Dermis microvascular lymphatic vessel endothelial cell (primary cell): ENCODE measurements at regions not wholly inside any gene's neighbourhood (a gene's known extent, or its start where the extent isn't known, plus 50 kb on each side); places are given as distances from the start of the nearest gene placed in this dataset.
"Not testable (repeated sequence)": the region's sequence is repeated elsewhere in the genome, so short reads cannot be mapped to it uniquely, and the experiment has no call there.

Source experiments
- DNase-seq, 2 donors: peaks; one replicate each; pipeline versions ENCODE4 v3.0.0 to v3.0.0-alpha.2; 2010; ENCODE audit warnings: low read depth in 2 of 2

DNA sequence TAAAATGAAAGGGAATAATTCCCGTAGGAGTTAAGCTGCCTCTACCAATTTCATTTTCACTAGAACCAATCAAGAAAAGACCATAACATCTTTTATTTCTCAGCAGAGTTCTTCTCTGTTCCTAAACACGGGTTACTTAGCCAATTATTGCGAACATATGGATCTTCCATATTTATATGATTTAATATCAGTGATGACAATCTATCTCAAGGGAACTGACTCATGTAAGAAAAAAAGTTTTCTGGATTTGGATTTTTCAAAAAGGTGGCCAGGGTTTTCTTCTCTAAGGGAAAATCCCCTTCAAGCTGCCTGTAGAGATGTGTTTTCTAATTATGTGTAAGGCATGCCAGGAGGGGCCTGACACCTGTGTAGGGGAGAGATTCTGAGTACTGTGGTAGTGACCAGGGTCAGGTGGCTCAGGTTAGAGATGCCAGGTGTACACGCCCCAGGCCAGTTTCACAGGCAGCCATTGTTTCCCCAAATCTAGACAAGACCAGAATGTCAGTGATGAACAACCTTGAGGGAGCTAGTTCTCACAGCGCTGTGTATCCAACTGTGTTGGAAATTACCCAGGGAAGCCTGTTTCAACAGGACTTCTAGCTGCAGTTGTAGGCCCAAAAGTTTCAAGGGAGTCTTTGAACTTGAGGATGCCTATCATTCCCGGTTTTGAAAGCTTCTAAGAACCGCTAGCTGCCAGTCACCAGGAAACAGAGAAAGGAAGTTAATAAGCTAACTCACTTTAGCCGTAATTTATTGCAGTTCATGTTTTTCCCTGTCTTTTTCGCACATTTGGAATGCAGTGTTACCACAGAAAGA lies 572.5 kb upstream of the RGMB start:
- no peak for DNase-seq

DNA sequence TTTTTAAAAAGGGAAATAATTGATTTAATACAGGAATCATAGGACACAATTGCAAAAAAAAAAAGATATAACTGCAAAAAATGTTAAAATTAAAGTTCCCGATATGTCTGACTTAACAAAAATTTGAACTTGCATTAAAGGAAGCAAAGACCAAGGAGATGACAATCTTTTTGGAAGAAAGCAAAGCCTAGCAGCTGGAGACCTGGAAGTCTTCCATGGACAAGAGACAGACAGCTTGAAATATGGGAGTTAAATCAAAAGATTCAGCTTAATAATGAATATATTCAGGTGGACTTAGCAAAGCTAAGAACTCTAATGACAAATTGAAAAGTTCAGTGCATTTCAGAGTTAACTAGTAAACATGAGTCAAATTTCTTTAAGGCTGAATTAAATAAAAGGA lies 568.7 kb upstream of the RGMB start:
- no peak for DNase-seq

DNA sequence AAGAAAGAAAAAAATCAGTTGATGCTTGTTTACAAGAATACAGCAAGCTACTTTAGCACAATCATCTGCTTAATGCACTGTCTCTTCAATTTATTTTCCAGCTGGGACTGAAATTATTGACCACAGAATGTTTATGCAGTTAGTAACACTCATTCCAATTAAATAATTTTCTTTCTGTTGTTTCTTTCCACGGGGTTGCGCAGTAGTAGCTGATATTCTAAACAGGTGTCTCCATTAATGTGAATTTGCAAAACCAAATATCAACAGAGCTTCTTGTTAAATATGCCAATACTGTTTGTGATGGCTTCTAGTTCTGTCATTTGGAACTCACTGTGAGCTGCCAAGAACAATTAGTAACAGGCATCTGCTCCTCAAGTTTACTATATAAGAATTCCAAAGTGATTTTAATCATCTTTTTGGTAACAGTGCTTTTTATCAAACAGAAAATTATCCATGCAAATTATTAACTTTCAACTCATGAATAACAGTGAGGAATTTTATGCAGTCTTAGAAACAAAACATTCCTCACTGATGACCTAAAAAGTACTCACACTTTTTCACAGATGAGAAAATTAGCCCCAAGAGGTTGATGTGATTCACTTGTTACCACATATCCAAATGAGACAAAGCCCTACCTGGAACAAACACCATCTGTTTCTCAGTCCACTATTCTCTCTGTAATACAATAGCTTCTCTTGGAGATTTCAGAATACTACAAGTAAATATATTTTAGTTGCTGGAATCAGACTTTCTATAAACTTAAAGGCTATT lies 567.6 kb upstream of the RGMB start:
- DNase-seq: no peak

DNA sequence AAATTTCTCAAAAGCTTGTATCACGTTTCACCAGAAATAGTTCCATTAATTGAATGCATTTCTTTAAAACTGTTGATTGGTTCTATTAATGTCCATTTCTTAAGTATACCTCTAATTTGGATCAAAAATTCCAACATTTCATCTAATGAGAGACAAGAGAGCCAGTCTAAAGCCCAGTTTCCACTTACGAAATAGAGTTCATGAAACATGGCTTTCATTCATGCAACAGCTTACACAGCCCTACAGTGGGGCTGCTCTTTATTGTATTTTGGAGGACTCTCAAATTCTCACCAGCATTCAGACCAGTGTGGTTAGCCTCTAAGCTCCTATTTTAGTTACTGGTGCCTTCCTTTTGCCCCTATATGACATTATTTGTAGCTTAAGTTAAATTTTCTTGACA lies 566.9 kb upstream of the RGMB start:
- no peak for DNase-seq

DNA sequence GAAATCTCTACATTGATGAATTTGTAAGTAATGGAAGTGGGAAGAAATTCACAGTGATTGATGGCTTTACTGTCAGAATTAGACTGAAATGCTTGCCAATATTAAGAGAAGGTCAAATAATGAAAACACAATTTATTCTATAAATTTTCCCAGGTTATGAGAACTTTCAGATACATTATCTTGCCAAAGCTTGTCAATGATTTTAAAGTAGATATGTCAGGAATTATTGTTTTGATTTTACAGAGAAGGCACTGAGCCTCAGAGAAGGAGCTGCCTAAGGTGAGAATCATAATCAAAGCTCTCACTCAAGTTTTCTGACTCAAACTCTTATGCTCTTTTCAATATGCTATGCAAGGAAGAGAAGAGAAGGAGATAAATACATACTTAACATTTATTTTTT lies 564.0 kb upstream of the RGMB start:
- no peak for DNase-seq

DNA sequence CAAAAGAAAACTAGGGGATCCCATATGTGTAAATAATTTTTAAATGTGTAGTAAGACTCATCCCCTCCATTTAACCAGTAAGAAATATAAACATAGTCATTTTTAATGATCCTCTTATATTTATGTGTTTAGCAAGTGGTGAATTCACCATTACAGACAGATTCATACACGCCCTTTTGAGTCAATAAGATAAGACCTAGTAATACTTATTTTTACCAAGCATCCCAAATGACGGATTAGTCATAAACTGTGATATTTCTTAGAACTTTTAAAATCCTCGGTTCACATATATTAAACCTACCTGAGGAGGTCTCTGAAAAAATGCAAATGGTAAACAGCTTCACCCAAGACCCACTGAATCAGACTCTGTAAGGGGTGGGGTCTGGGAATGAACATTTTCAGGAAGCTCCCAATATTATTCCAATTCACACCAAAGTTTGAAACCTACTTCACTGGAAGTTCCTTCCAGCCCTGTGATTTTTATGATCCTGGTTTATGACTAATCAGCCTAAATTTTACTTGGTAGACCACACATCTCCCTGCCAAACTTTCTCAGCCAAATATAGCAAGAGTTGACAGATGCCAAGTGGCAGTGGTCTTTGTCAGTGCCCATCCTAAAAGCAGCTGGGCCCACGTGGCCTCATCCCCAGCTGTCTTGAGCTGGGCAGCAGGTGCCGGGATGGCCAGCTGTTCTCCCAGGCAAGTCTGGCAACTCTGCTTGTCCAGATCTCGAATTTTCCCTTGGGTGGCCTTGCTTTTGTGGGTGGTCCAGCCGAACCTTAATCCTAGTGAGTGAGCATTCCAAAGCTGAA lies 559.0 kb upstream of the RGMB start:
- DNase-seq: no peak

DNA sequence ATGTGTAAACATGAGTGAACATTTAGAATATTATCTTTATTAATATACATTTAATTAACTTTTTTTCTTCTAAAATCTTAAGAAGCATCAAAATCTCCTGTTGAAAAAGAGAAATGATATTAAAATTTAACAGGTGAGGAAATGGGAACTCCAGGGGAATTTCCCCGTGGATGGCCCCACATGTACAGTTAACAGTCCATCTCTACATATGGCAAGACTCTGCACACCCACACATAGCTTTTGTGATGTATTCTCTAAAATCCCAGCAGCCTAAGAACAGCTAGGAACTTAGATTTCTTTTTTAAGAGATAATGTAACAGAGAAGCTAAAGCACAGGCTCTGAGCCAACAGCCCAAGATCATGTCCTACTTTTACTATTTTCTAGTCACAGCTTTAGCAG lies 556.3 kb upstream of the RGMB start:
- no peak for DNase-seq

DNA sequence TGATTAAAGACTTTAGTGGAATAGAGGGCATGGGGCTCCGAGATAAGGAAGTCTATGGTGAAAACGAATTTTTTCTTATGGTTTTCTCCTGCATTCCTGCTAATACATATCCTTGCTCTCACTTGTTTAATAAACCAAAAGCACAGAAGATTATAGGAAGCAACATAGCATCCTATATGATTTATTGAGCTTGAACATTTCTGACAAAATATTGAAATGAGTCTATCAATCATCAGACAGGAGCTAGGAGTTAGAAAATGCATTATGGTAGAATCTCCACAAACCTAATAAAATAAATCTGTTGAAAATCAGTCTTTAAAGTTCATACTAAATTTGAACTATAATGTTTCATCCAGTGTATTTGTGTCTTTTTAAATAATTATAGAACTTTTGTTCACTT lies 554.6 kb upstream of the RGMB start:
- no peak for DNase-seq

DNA sequence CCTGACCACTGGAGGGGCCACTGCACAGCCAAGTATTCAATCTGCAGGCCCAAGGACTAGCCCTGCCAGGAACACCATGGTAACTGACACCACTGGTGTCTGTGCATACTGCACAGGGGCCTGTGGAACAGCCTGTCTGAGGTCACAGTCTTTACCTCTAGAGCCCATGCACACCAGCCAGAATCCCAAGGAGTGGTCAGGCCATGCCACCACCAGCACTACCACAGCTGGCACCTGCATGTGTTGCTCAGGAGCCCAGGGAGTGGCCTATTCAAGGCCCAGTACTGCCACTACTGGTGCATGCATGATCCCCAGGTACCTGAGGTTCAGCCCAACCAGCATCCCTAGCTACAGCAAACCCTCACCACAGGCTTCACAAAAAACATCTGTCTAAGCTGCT lies 546.0 kb upstream of the RGMB start:
- DNase-seq: no peak

DNA sequence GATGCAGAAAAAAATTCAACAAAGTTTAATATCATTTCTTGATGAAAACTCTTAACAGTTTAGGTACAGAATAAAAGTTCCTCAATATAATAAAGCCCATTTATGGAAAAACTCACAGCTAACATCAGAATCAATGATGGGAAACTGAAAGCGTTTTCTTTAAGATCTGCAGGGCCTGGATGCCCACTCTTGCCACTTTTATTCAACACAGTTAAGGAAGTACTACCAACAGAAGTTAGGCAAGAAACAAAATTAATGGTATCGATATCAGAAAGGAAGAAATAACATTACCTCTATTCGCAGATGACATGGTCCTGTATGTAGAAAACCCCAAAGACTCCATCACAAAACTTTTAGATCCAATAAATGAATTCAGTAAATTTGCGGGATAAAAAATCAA lies 542.4 kb upstream of the RGMB start:
- DNase-seq: no peak

DNA sequence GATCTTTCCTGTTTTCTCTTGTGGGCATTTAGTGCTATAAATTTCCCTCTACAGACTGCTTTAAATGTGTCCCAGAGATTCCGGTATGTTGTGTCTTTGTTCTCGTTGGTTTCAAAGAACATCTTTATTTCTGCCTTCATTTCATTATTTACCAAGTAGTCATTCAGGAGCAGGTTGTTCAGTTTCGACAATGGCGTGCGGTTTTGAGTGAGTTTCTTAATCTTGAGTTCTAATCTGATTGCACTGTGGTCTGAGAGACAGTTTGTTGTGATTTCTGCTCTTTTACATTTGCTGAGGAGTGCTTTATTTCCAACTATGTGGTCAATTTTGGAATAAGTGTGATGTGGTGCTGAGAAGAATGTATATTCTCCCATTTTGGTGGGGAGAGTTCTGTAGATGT lies 535.7 kb upstream of the RGMB start:
- DNase-seq: not testable (repeated sequence)

DNA sequence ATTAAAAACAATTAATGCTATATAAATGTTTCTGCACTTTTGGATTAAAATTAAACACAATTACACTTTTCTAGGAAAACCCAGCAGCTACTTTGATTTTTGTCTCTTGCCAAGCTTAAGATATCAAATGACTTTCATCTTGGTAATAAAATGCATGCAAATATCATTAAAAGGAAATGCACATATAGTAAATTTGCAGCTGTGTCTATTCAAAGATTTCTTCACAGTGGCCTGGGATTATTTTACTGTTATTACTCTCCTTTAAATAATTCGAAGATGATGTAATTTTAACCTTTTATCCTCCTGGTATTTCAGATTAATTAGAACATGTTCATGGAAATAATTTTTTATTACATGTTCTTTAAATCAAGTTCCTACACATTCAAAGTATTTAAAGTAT lies 529.5 kb upstream of the RGMB start:
- no peak for DNase-seq

DNA sequence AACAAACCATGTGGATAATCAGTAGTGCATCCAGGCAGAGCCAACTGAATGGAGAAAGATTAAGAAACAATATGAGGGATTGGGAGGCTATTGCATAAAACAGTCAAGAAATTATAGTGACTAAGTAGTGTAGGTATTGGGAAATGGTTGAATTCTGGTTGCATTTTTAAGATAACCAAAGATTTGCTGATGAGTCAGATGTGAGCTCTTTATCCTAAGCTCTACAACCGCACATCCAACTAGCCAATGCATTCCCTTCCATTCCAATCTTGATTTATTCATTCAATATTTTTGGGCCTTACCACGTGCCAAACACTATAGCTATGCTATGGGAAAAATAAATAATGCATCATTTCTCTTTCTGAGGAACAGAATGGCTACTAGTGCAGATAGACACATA lies 524.5 kb upstream of the RGMB start:
- DNase-seq: no peak

DNA sequence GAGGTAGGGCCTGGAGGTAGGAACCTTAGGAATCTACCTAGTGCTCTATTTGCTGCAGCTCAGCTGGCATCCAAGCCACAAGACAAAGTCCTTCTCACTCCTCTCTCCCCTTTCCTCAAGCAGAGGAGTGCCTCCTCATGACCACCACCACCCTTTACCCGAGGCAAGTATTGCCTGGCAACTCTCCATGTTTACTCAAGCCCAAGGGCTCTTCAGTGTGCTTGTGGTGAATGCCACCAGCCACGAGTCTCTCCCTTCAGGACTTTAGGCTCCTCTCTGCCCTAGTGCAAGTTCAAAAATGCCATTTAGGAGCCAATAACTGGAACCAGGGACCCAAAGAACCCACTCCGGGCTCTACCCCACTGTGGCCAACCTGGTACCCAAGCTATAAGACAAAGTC lies 514.5 kb upstream of the RGMB start:
- DNase-seq: no peak

DNA sequence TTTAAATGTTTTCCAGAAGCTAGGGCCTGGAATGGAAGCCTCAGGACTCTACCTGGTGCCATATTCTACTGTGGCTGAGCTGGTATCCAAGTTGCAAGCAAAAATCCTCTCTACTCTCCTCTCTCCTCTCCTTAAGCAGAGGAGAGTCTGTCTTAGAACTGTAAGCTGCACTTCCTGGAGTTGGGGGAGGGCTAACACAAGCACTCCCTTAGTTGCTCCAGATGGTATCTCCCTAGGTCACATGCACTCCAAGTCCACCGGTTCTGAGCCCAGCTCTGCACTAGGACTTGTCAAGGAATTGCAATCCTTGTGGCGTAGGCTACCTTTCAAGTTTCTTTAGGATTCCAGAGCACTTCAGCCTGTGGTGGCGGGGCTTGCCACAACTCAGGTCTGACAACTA lies 513.9 kb upstream of the RGMB start:
- DNase-seq: no peak

DNA sequence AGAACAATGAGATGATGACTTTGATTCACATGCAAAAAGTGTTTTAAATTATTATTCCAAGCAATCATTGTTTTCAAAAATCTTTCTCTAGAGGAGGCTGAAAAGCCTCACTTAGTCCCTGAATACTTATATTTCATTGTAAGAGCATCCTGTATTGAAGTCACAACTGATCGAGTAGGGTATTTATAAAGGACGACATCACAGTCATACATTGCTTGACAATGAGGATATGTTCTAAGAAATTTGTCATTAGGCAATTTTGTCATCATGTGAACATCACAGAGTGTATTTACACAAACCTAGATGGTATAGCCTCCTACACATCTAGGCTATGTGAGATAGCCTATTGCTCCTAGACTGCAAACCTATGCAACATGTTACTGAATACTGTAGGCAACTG lies 510.4 kb upstream of the RGMB start:
- DNase-seq: no peak

DNA sequence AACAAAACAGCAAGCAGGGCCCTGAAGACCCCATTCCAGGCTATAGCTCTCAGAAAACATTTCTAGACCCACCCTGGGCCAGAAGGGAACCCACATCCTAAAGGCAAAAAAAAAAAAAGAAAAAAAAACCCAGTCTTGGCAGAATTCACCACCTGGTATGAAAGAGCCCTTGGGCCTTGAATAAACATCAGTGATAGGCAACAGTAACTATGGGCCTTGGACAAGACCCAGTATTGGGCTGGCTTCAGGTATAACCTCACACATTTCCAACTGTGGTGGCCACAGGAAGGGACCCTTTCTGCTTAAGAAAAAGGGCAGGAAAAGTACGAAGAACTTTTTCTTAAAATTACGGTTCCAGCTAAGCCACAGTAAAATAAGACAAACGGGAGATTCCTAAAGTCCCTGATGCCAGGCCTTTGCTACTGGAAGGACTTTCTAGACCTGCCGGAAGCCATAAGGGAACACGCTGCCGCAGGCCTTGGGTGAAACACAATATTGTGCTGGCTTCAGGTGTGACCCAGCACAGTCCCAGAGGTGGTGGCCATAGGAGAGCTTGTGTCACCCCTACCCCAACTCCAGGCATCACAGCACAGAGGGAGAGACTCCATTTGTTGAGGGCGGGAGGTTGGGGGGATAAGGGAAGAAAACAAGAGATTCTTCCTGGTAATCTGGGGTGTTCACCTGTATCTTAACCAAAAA lies 505.2 kb upstream of the RGMB start:
- no peak for DNase-seq

DNA sequence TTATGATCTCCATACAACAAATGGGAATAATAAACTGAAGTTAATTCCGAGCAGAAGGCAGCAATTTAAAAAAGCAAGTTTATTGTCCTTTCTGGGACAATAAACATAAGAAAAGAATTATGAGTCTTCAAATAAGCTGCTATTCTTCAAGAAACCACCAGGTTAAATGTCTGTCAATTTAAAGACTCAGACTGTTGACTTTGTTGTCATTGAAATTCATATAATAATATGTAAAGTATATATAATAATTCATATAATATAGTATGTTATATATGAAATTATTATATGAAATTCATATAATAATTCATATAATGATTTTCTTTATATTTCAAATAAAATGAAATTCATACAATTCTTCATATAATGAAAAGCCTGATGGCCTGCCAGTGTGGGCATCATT lies 497.5 kb upstream of the RGMB start:
- DNase-seq: no peak

DNA sequence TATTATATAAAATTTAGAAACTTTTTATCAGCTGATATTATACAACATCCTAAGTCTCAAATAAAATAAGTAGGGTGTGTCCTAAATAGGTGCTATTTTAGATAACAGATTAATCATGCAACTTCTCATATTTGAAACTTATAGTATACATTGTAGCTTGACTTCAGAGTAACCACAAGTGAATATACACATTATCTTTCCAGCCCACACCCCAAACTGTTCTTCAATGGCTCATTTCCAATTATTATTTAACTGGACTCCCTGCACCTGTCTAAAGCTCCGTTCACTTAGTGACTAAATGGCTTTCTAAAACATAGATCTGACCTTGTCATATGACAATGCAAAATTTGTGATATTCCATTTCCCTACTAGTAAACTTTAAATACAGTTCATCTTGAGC lies 490.9 kb upstream of the RGMB start:
- no peak for DNase-seq

DNA sequence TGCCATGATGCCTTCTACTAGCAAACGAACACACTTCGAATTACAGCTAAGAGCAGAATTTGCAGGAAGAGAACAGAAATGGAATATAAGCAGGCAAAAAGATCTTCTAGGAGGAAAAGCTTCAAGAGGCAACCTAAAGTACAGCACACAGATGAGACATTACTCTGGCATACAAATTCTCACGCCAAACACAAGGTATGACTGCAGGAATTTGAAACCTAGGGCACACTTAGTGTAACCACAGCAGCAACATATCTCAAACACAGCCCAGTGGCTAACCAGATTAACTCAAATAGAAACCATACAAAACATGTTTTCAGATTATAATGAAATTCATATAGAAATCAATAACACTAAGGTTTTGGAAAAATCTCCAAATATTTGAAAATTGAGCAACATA lies 481.0 kb upstream of the RGMB start:
- no peak for DNase-seq

DNA sequence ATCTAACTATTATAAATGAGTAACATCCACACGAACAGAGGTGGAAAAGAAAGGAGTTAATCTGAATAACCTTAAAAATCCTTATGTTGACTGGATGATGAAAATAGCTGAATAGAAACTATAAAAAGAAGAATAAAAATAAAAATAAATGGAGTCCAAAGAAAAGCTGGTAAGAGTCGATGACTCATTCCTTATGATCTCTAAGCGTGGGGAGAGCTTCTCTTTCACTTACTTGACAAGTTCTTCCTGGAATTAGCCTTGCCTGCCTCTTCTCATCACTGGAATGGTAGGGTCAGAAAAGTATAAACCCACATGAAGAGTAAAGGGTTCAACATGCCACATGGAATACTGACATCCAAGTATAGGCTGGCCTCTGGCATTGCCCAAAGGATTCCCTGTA lies 477.0 kb upstream of the RGMB start:
- no peak for DNase-seq

DNA sequence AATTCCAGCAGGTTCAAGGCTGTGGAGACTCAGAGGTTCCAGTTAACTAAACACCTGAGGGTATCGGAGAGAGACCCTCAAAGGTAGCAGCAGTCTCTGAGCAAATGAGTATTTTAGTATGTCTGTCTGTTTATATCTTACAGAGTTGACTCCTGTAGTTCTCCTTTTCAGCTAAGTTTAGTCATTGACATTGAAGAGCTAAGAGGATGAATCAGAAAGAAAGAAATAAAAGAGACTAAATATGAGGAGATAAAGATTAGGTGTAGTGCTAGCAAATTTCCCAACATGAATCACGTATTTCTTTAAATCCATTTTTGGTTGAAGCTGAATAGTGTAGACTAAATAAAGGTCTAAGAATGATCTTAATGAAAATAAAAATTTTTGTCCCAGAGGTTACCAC lies 474.0 kb upstream of the RGMB start:
- DNase-seq: no peak
